ENCODE measurements at regions not wholly inside any gene's neighbourhood (a gene's known extent, or its start where the extent isn't known, plus 50 kb on each side); places are given as distances from the start of the nearest gene placed in this dataset.

DNA sequence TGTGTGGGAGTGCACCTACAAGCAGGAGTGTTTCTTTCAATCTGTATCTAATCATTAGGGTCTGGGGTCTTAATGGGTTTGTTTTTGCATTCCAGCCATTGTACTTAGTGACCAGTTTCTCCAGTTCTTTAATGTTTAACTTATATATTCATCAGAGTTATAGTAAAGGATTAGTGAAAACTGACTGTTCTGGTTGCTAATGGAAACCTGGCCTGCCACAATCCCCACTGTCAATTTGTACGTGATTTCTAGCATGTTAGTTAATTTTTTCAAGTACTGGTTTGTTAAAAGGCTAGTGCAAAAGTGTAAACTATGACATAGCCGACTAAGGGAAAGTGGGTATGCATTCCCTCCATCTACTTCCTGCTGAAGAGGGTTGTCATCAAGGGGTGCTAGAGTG lies 276.1 kb downstream of the HTR1A start:
- Mint-ChIP-seq H3K4me1 (no peaks in the 10 kb centered on the region), H3K4me3 (no peak overlapping the region), H3K9me3 (peaks cover 0 to 5% (median under 1%) of the 10 kb centered on the region in 8 donors), H3K27me3 (no peaks in the 10 kb centered on the region), H3K36me3 (no peaks in the 10 kb centered on the region), H3K27ac (no peak overlapping the region)
- Histone ChIP-seq H3K36me3 (ENCODE audit: insufficient read depth, low read length) (no peaks in the 10 kb centered on the region), H3K4me1 (ENCODE audit: insufficient read depth, low read length) (no peaks in the 10 kb centered on the region), H3K27me3 (ENCODE audit: insufficient read depth, low read length) (no peaks in the 10 kb centered on the region), H3K4me3 (ENCODE audit: low read length in 2 of 2) (no peak overlapping the region), H3K27ac (ENCODE audit: low read depth, low read length) (no peak overlapping the region), H3K9me3 (ENCODE audit: control insufficient read depth in 1 of 2, low read length in 2 of 2) (no peaks in the 10 kb centered on the region)
- intact Hi-C loops (cut with micrococcal nuclease), result no loop called here
- DNase-seq, result no peak
- POLR2A ChIA-PET (ENCODE audit: partially characterized antibody), result no interaction called here
- CTCF ChIA-PET (ENCODE audit: partially characterized antibody), result no interaction called here

- Histone ChIP-seq H3K27ac (ENCODE audit: low read depth, low read length) (no peak overlapping the region), H3K4me3 (ENCODE audit: low read length in 2 of 2) (no peak overlapping the region), H3K4me1 (ENCODE audit: insufficient read depth, low read length) (no peaks in the 10 kb centered on the region), H3K27me3 (ENCODE audit: insufficient read depth, low read length) (no peaks in the 10 kb centered on the region), H3K36me3 (ENCODE audit: insufficient read depth, low read length) (no peaks in the 10 kb centered on the region), H3K9me3 (ENCODE audit: control insufficient read depth in 1 of 2, low read length in 2 of 2) (no peaks in the 10 kb centered on the region)
- Mint-ChIP-seq H3K36me3 (no peaks in the 10 kb centered on the region), H3K27me3 (no peaks in the 10 kb centered on the region), H3K4me1 (no peaks in the 10 kb centered on the region), H3K9me3 (peaks cover 0 to 5% (median 2%) of the 10 kb centered on the region in 8 donors), H3K4me3 (no peak overlapping the region), H3K27ac (no peak overlapping the region)
- ChIA-PET POLR2A (ENCODE audit: partially characterized antibody) (no interaction called here), CTCF (ENCODE audit: partially characterized antibody) (no interaction called here)
- no peak for DNase-seq
- intact Hi-C loops (cut with micrococcal nuclease), result no loop called here
Measured at GRCh38 chr5:63685454-63685853, 276.8 kb downstream of the HTR1A start.

DNA sequence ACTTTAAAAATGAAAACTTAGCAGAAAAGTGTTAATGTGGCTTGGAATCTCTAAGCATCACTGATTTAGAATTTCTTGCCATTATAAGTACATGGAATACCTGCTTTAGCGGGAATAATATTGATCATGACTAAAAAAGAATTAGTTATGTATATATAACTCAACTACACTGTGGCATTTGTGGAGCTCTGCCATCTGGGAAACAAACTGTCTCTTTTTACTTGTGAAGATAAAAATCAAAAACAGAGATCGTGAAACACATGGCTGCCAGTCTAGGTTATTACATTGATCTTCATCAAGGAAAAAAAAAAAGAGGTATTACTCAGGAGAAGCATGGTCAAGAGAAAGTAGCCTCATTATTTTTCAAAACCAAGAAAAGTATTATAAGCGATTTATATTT lies 287.4 kb downstream of the HTR1A start:
- peaks cover 0 to 19% (median 5%) of the 10 kb centered on the region in 8 donors for H3K9me3 Mint-ChIP-seq
- no peaks in the 10 kb centered on the region for H3K36me3 Mint-ChIP-seq
- H3K4me1 Mint-ChIP-seq, result no peaks in the 10 kb centered on the region
- no peak for DNase-seq
- Histone ChIP-seq H3K4me3 (ENCODE audit: low read length in 2 of 2) (no peak overlapping the region), H3K27me3 (ENCODE audit: insufficient read depth, low read length) (no peaks in the 10 kb centered on the region), H3K4me1 (ENCODE audit: insufficient read depth, low read length) (no peaks in the 10 kb centered on the region), H3K9me3 (ENCODE audit: control insufficient read depth in 1 of 2, low read length in 2 of 2) (no peaks in the 10 kb centered on the region), H3K36me3 (ENCODE audit: insufficient read depth, low read length) (no peaks in the 10 kb centered on the region), H3K27ac (ENCODE audit: low read depth, low read length) (no peak overlapping the region)
- H3K4me3 Mint-ChIP-seq, result no peak overlapping the region
- ChIA-PET CTCF (ENCODE audit: partially characterized antibody) (no interaction called here), POLR2A (ENCODE audit: partially characterized antibody) (no interaction called here)
- no peaks in the 10 kb centered on the region for H3K27me3 Mint-ChIP-seq
- intact Hi-C loops (cut with micrococcal nuclease), result no loop called here
- no peak overlapping the region for H3K27ac Mint-ChIP-seq

GRCh38 chr5:63655043-63655442 lies 307.2 kb downstream of the HTR1A start:
- no peaks in the 10 kb centered on the region for H3K4me1 ChIP-seq (ENCODE audit: insufficient read depth, low read length)
- intact Hi-C loops (cut with micrococcal nuclease), result no loop called here
- DNase-seq, result no peak
- H3K4me3 Mint-ChIP-seq, result no peak overlapping the region
- no peak overlapping the region for H3K27ac ChIP-seq (ENCODE audit: low read depth, low read length)
- H3K4me1 Mint-ChIP-seq, result no peaks in the 10 kb centered on the region
- H3K36me3 Mint-ChIP-seq, result no peaks in the 10 kb centered on the region
- H3K27me3 ChIP-seq (ENCODE audit: insufficient read depth, low read length), result no peaks in the 10 kb centered on the region
- POLR2A ChIA-PET (ENCODE audit: partially characterized antibody), result no interaction called here
- no peaks in the 10 kb centered on the region for H3K36me3 ChIP-seq (ENCODE audit: insufficient read depth, low read length)
- CTCF ChIA-PET (ENCODE audit: partially characterized antibody), result no interaction called here
- no peaks in the 10 kb centered on the region for H3K27me3 Mint-ChIP-seq
- H3K27ac Mint-ChIP-seq, result no peak overlapping the region
- no peaks in the 10 kb centered on the region for H3K9me3 ChIP-seq (ENCODE audit: control insufficient read depth in 1 of 2, low read length in 2 of 2)
- H3K4me3 ChIP-seq (ENCODE audit: low read length in 2 of 2), result no peak overlapping the region
- H3K9me3 Mint-ChIP-seq, result peaks cover 0 to 16% (median 3%) of the 10 kb centered on the region in 8 donors

- Mint-ChIP-seq H3K4me1 (no peaks in the 10 kb centered on the region), H3K27ac (no peak overlapping the region), H3K36me3 (no peaks in the 10 kb centered on the region), H3K4me3 (no peak overlapping the region), H3K27me3 (no peaks in the 10 kb centered on the region), H3K9me3 (peaks cover 0 to 12% (median 3%) of the 10 kb centered on the region in 8 donors)
- no peak for DNase-seq
- ChIA-PET POLR2A (ENCODE audit: partially characterized antibody) (no interaction called here), CTCF (ENCODE audit: partially characterized antibody) (no interaction called here)
- Histone ChIP-seq H3K36me3 (ENCODE audit: insufficient read depth, low read length) (no peaks in the 10 kb centered on the region), H3K9me3 (ENCODE audit: control insufficient read depth in 1 of 2, low read length in 2 of 2) (no peaks in the 10 kb centered on the region), H3K27me3 (ENCODE audit: insufficient read depth, low read length) (no peaks in the 10 kb centered on the region), H3K4me1 (ENCODE audit: insufficient read depth, low read length) (no peaks in the 10 kb centered on the region), H3K27ac (ENCODE audit: low read depth, low read length) (no peak overlapping the region), H3K4me3 (ENCODE audit: low read length in 2 of 2) (no peak overlapping the region)
- intact Hi-C loops (cut with micrococcal nuclease), result no loop called here
Measured at GRCh38 chr5:63650581-63650980, 311.7 kb downstream of the HTR1A start.

DNA sequence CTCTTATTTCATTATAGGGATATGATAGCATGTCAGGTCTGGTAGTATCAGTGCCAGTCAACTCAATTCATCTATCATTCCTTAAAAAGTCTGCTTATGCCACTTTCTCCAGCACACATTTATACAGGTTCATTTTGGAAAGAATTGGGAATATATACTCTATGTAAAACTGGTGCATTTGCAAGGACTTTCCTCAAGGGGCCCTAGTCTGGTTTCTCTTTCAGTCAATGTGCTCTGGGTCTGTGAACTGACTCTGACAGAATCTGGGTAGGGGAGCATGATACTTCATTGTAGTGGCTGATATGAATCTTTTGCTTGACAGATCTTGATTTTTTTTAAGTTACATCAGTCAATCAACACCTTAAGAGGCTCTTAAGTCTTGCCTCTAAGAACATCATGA lies 313.9 kb downstream of the HTR1A start:
- Histone ChIP-seq H3K36me3 (ENCODE audit: insufficient read depth, low read length) (no peaks in the 10 kb centered on the region), H3K4me3 (ENCODE audit: low read length in 2 of 2) (no peak overlapping the region), H3K27me3 (ENCODE audit: insufficient read depth, low read length) (no peaks in the 10 kb centered on the region), H3K9me3 (ENCODE audit: control insufficient read depth in 1 of 2, low read length in 2 of 2) (no peaks in the 10 kb centered on the region), H3K27ac (ENCODE audit: low read depth, low read length) (no peak overlapping the region), H3K4me1 (ENCODE audit: insufficient read depth, low read length) (no peaks in the 10 kb centered on the region)
- no peak overlapping the region for H3K4me3 Mint-ChIP-seq
- POLR2A ChIA-PET (ENCODE audit: partially characterized antibody), result no interaction called here
- peaks cover 2 to 9% (median 4%) of the 10 kb centered on the region in 8 donors for H3K9me3 Mint-ChIP-seq
- no peak overlapping the region for H3K27ac Mint-ChIP-seq
- CTCF ChIA-PET (ENCODE audit: partially characterized antibody), result no interaction called here
- no peak for DNase-seq
- no peaks in the 10 kb centered on the region for H3K27me3 Mint-ChIP-seq
- intact Hi-C loops (cut with micrococcal nuclease), result no loop called here
- H3K36me3 Mint-ChIP-seq, result no peaks in the 10 kb centered on the region
- no peaks in the 10 kb centered on the region for H3K4me1 Mint-ChIP-seq

GRCh38 chr5:63629951-63630630 lies 332.2 kb downstream of the HTR1A start:
- DNase-seq, result no peak
- intact Hi-C loops (cut with micrococcal nuclease), result no loop called here
- H3K4me1 ChIP-seq (ENCODE audit: insufficient read depth, low read length), result no peaks in the 10 kb centered on the region

GRCh38 chr5:63613442-63613841 lies 348.8 kb downstream of the HTR1A start:
- intact Hi-C loops (cut with micrococcal nuclease), result no loop called here

More at GRCh38 chr5:63629951-63630630, 332.2 kb downstream of the HTR1A start:
- Histone ChIP-seq H3K27me3 (ENCODE audit: insufficient read depth, low read length) (no peaks in the 10 kb centered on the region), H3K4me3 (ENCODE audit: low read length in 2 of 2) (no peak overlapping the region), H3K27ac (ENCODE audit: low read depth, low read length) (no peak overlapping the region), H3K36me3 (ENCODE audit: insufficient read depth, low read length) (no peaks in the 10 kb centered on the region), H3K9me3 (ENCODE audit: control insufficient read depth in 1 of 2, low read length in 2 of 2) (no peaks in the 10 kb centered on the region)
- no peaks in the 10 kb centered on the region for H3K36me3 Mint-ChIP-seq
- no peaks in the 10 kb centered on the region for H3K4me1 Mint-ChIP-seq
- no peak overlapping the region for H3K27ac Mint-ChIP-seq
- H3K9me3 Mint-ChIP-seq, result peaks cover 0 to 24% (median 5%) of the 10 kb centered on the region in 8 donors
- no peak overlapping the region for H3K4me3 Mint-ChIP-seq
- POLR2A ChIA-PET (ENCODE audit: partially characterized antibody), result no interaction called here
- CTCF ChIA-PET (ENCODE audit: partially characterized antibody), result no interaction called here
- H3K27me3 Mint-ChIP-seq, result no peaks in the 10 kb centered on the region

More at GRCh38 chr5:63613442-63613841, 348.8 kb downstream of the HTR1A start:
- no peaks in the 10 kb centered on the region for H3K36me3 Mint-ChIP-seq
- H3K4me3 ChIP-seq (ENCODE audit: low read length in 2 of 2), result no peak overlapping the region
- ChIA-PET POLR2A (ENCODE audit: partially characterized antibody) (no interaction called here), CTCF (ENCODE audit: partially characterized antibody) (no interaction called here)
- no peaks in the 10 kb centered on the region for H3K27me3 Mint-ChIP-seq
- no peaks in the 10 kb centered on the region for H3K27me3 ChIP-seq (ENCODE audit: insufficient read depth, low read length)
- H3K27ac ChIP-seq (ENCODE audit: low read depth, low read length), result no peak overlapping the region
- H3K4me1 ChIP-seq (ENCODE audit: insufficient read depth, low read length), result no peaks in the 10 kb centered on the region
- H3K4me1 Mint-ChIP-seq, result no peaks in the 10 kb centered on the region
- H3K4me3 Mint-ChIP-seq, result no peak overlapping the region
- H3K36me3 ChIP-seq (ENCODE audit: insufficient read depth, low read length), result no peaks in the 10 kb centered on the region
- no peak for DNase-seq
- H3K9me3 ChIP-seq (ENCODE audit: control insufficient read depth in 1 of 2, low read length in 2 of 2), result no peaks in the 10 kb centered on the region
- H3K9me3 Mint-ChIP-seq, result peaks cover 0 to 11% (median 3%) of the 10 kb centered on the region in 8 donors
- H3K27ac Mint-ChIP-seq, result no peak overlapping the region

Data from CD4-positive, alpha-beta memory T cell (primary cell).